ENCODE measurements at regions not wholly inside any gene's neighbourhood (a gene's known extent, or its start where the extent isn't known, plus 50 kb on each side); places are given as distances from the start of the nearest gene placed in this dataset.

DNA sequence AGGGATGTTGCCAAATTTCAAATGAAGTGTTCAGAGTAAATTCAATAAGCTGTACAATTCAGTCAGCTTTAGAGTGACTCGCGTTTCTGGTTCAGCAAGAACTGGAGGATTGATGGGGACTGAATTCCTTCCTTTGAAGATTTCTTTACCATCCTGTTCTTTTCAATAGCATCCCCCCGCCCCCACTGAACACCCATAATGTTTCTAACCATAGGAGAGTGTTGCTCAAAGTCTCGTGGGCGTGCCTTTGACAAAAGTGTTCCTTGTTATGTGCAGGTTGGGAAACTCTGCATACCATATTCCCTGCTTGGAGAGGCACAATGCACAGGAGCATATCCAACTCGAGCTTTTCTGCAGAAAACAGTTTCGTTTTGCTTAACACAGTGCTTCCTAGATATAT, 323.5 kb upstream of the CASK start:
- no peak for TF ChIP-seq POLR2AphosphoS5 (IDR thresholded peaks at IDR 0.05; ENCODE audit: low read depth, low read length)
- no peak for TF ChIP-seq SPI1 (IDR thresholded peaks at IDR 0.05; ENCODE audit: low read depth, low read length)
- no peak for TF ChIP-seq POLR2A (IDR thresholded peaks at IDR 0.05; ENCODE audit: low read depth, low read length)
- TF ChIP-seq TAF1 (IDR thresholded peaks at IDR 0.05; ENCODE audit: low read depth, low read length) = no peak
- no peak for TF ChIP-seq PAX5 (IDR thresholded peaks at IDR 0.05; ENCODE audit: insufficient read depth, low read length, severe bottlenecking)
- TF ChIP-seq POU2F2 (IDR thresholded peaks at IDR 0.05; ENCODE audit: low read depth, low read length) = no peak
